NOMO-1 (cell line): ENCODE measurements at regions not wholly inside any gene's neighbourhood (a gene's known extent, or its start where the extent isn't known, plus 50 kb on each side); places are given as distances from the start of the nearest gene placed in this dataset.
"Not testable (repeated sequence)": the region's sequence is repeated elsewhere in the genome, so short reads cannot be mapped to it uniquely, and the experiment has no call there.

Experiments used
- DNase-seq, 2 experiments: peaks; one replicate each; lab custom pipeline; 2025; ENCODE audit not compliant: unreplicated experiment in 2 of 2; lab: John Stamatoyannopoulos, UW

- no peak for DNase-seq
Observed at GRCh38 chr17:71764505-71764904, 356.3 kb upstream of the SOX9 start.

- no peak for DNase-seq
Observed at GRCh38 chr17:71765437-71765836, 355.4 kb upstream of the SOX9 start.

GRCh38 chr17:71769850-71770249 is 351.0 kb upstream of the SOX9 start:
- DNase-seq: no peak

GRCh38 chr17:71777048-71777640 is 343.7 kb upstream of the SOX9 start:
- no peak for DNase-seq

GRCh38 chr17:71779482-71779881 is 341.3 kb upstream of the SOX9 start:
- DNase-seq: no peak

GRCh38 chr17:71780596-71780995 is 340.2 kb upstream of the SOX9 start:
- DNase-seq: no peak

GRCh38 chr17:71782021-71782420 is 338.8 kb upstream of the SOX9 start:
- DNase-seq: not testable (repeated sequence)

- DNase-seq: no peak
Observed at GRCh38 chr17:71790791-71791190, 330.0 kb upstream of the SOX9 start.

- DNase-seq: no peak
Observed at GRCh38 chr17:71791311-71791710, 329.5 kb upstream of the SOX9 start.

GRCh38 chr17:71792966-71793365 is 327.9 kb upstream of the SOX9 start:
- DNase-seq: no peak

- no peak for DNase-seq
Observed at GRCh38 chr17:71793518-71793917, 327.3 kb upstream of the SOX9 start.

GRCh38 chr17:71798701-71799100 is 322.1 kb upstream of the SOX9 start:
- no peak for DNase-seq

- DNase-seq: no peak
Observed at GRCh38 chr17:71799657-71800056, 321.2 kb upstream of the SOX9 start.

- DNase-seq: no peak
Observed at GRCh38 chr17:71801301-71801700, 319.5 kb upstream of the SOX9 start.

- DNase-seq: no peak
Observed at GRCh38 chr17:71802663-71803062, 318.2 kb upstream of the SOX9 start.

GRCh38 chr17:71803656-71804284 is 317.1 kb upstream of the SOX9 start:
- DNase-seq: no peak

- no peak for DNase-seq
Observed at GRCh38 chr17:71809537-71809936, 311.3 kb upstream of the SOX9 start.

- DNase-seq: not testable (repeated sequence)
Observed at GRCh38 chr17:71813861-71814260, 307.0 kb upstream of the SOX9 start.

GRCh38 chr17:71821511-71821910 is 299.3 kb upstream of the SOX9 start:
- DNase-seq: no peak

- DNase-seq: no peak
Observed at GRCh38 chr17:71824671-71825070, 296.1 kb upstream of the SOX9 start.

- DNase-seq: no peak
Observed at GRCh38 chr17:71825687-71826086, 295.1 kb upstream of the SOX9 start.

GRCh38 chr17:71828182-71828596 is 292.6 kb upstream of the SOX9 start:
- no peak for DNase-seq

- no peak for DNase-seq
Observed at GRCh38 chr17:71830866-71831265, 290.0 kb upstream of the SOX9 start.
